Gastrocnemius medialis (tissue), 4 donors: ENCODE measurements at regions not wholly inside any gene's neighbourhood (a gene's known extent, or its start where the extent isn't known, plus 50 kb on each side); places are given as distances from the start of the nearest gene placed in this dataset.

Source experiments
- ATAC-seq, 2 donors: fragments of 150-250 bp; one replicate each; pipeline ENCODE4 v1.9.1; 2016
- DNase-seq, 2 donors: peaks; one replicate each; pipeline ENCODE4 v3.0.0-alpha.2; 2019
- H3K27ac ChIP-seq, 4 donors: fragments of 200-600 bp; sonication (generic); 1 replicate in 1 of 4; 2 replicates in 3 of 4; pipeline ENCODE4 v1.5.1; 2016 to 2018; ENCODE audit warnings: mild to moderate bottlenecking in 2 of 4, moderate library complexity in 1 of 4
- H3K27me3 ChIP-seq, 3 donors: fragments of 200-600 bp; sonication (generic) in 2 of 3; 1 replicate in 1 of 3; 2 replicates in 2 of 3; pipeline versions ENCODE4 v1.5.1 to v1.6.0; 2016 to 2019; ENCODE audit warnings: mild to moderate bottlenecking in 1 of 3, moderate library complexity in 1 of 3
- H3K36me3 ChIP-seq, 2 donors: fragments of 200-600 bp; sonication (generic) in 1 of 2; one replicate each; pipeline ENCODE4 v1.5.1; 2017 to 2018
- H3K4me1 ChIP-seq, 2 donors: fragments of 200-600 bp; sonication (generic) in 1 of 2; one replicate each; pipeline ENCODE4 v1.5.1; 2016 to 2017; ENCODE audit warnings: mild to moderate bottlenecking in 2 of 2
- H3K4me3 ChIP-seq, 4 donors: fragments of 200-600 bp; sonication (generic) in 3 of 4; 1 replicate in 1 of 4; 2 replicates in 3 of 4; pipeline ENCODE4 v1.5.1; 2016 to 2019; ENCODE audit warnings: mild to moderate bottlenecking in 2 of 4
- H3K9me3 ChIP-seq, 3 donors: fragments of 200-600 bp; sonication (generic) in 2 of 3; 1 replicate in 1 of 3; 2 replicates in 2 of 3; pipeline ENCODE4 v1.5.1; 2016 to 2019
- POLR2A ChIP-seq, 2 donors: fragments of 450-650 bp; IDR thresholded peaks; one replicate each; pipeline ENCODE4 v1.6.1; 2017; ENCODE audit warnings: antibody characterized with exemption in 2 of 2, mild to moderate bottlenecking in 2 of 2, moderate library complexity in 2 of 2
- in situ Hi-C, 4 donors: fragments of 200-750 bp; cut with MboI; loops; one replicate each; pipeline versions ENCODE4 v1.15.0 to v1.8.0; 2017; ENCODE audit warnings: low sequenced_read_pairs in 4 of 4
- intact Hi-C: fragments of 100-400 bp; cut with DNase I; formaldehyde crosslinking; loops from one replicate; pipeline ENCODE4 v1.15.1; 2023; ENCODE audit warnings: low total_unique reads
- TF ChIP-seq, protein P1 (sequence below), 5 experiments: fragments of 450-650 bp in 3 of 5; fragments of 200-600 bp in 2 of 5; sonication (generic) in 2 of 5; IDR thresholded peaks in 4 of 5; conservative IDR thresholded peaks in 1 of 5; 1 replicate in 4 of 5; 2 replicates in 1 of 5; pipeline ENCODE4 v1.5.1; 2016 to 2019; ENCODE audit warnings: antibody characterized with exemption in 5 of 5, mild to moderate bottlenecking in 3 of 5, moderate library complexity in 3 of 5

DNA sequence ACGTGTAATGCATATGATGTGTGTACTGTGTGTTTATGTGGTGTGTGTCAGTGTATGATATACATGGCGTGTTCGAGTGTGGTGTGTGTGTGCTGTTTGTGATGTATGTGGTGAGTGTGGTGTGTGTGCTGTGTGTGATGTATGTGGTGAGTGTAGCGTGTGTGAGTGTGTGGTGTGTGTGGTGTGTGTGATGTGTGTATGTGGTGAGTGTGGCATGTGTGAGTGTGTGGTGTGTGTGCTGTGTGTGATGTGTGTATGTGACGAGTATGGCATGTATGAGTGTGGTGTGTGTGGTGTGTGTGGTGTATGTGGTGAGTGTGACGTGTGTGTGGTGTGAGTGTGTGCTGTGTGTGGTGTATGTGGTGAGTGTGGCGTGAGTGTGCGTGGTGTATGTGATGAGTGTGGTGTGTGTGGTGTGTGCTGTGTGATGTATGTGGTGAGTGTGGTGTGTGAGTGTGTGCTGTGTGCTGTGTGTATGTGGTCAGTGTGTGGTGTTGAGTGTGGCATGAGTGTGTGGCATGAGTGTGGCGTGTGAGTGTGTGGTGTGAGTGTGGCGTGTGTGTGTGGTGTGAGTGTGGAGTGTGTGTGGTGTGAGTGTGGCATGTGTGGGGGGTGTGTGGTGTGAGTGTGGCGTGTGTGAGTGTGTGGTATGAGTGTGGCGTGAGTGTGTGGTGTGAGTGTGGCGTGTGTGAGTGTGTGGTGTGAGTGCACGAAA is 56.8 kb upstream of the CKS2 start:
- Histone ChIP-seq H3K27me3 (no peaks in the 10 kb centered on the region), H3K4me3 (no peak overlapping the region), H3K36me3 (no peaks in the 10 kb centered on the region), H3K27ac (no peak overlapping the region), H3K4me1 (no peaks in the 10 kb centered on the region), H3K9me3 (no peaks in the 10 kb centered on the region)
- intact Hi-C loops (no loop called here), in situ Hi-C loops (no loop called here)
- DNase-seq (no peak), ATAC-seq (no peak)
- TF ChIP-seq, protein P1, sequence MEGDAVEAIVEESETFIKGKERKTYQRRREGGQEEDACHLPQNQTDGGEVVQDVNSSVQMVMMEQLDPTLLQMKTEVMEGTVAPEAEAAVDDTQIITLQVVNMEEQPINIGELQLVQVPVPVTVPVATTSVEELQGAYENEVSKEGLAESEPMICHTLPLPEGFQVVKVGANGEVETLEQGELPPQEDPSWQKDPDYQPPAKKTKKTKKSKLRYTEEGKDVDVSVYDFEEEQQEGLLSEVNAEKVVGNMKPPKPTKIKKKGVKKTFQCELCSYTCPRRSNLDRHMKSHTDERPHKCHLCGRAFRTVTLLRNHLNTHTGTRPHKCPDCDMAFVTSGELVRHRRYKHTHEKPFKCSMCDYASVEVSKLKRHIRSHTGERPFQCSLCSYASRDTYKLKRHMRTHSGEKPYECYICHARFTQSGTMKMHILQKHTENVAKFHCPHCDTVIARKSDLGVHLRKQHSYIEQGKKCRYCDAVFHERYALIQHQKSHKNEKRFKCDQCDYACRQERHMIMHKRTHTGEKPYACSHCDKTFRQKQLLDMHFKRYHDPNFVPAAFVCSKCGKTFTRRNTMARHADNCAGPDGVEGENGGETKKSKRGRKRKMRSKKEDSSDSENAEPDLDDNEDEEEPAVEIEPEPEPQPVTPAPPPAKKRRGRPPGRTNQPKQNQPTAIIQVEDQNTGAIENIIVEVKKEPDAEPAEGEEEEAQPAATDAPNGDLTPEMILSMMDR (IDR thresholded peaks at IDR 0.05 in 4 of 5, conservative IDR thresholded peaks at IDR 0.05 in 1 of 5), result no peak
- TF ChIP-seq POLR2A (IDR thresholded peaks at IDR 0.05), result no peak

GRCh38 chr9:89254773-89255125 is 56.2 kb upstream of the CKS2 start:
- in situ Hi-C loops, result no loop called here
- intact Hi-C loops, result no loop called here
- H3K4me3 ChIP-seq, result no peak overlapping the region
- H3K9me3 ChIP-seq, result no peaks in the 10 kb centered on the region
- no peaks in the 10 kb centered on the region for H3K36me3 ChIP-seq
- ATAC-seq (no peak), DNase-seq (no peak)
- no peak overlapping the region for H3K27ac ChIP-seq
- no peaks in the 10 kb centered on the region for H3K27me3 ChIP-seq
- TF ChIP-seq, protein P1 (IDR thresholded peaks at IDR 0.05 in 4 of 5, conservative IDR thresholded peaks at IDR 0.05 in 1 of 5), result no peak
- no peak for TF ChIP-seq POLR2A (IDR thresholded peaks at IDR 0.05)
- H3K4me1 ChIP-seq, result no peaks in the 10 kb centered on the region

GRCh38 chr9:89256225-89256624 is 54.8 kb upstream of the CKS2 start:
- Histone ChIP-seq H3K9me3 (no peaks in the 10 kb centered on the region), H3K27me3 (no peaks in the 10 kb centered on the region), H3K4me3 (no peak overlapping the region), H3K36me3 (no peaks in the 10 kb centered on the region), H3K4me1 (no peaks in the 10 kb centered on the region), H3K27ac (no peak overlapping the region)
- intact Hi-C loops (no loop called here), in situ Hi-C loops (no loop called here)
- ATAC-seq (no peak), DNase-seq (no peak)
- TF ChIP-seq, protein P1 (IDR thresholded peaks at IDR 0.05 in 4 of 5, conservative IDR thresholded peaks at IDR 0.05 in 1 of 5), result no peak
- no peak for TF ChIP-seq POLR2A (IDR thresholded peaks at IDR 0.05)

DNA sequence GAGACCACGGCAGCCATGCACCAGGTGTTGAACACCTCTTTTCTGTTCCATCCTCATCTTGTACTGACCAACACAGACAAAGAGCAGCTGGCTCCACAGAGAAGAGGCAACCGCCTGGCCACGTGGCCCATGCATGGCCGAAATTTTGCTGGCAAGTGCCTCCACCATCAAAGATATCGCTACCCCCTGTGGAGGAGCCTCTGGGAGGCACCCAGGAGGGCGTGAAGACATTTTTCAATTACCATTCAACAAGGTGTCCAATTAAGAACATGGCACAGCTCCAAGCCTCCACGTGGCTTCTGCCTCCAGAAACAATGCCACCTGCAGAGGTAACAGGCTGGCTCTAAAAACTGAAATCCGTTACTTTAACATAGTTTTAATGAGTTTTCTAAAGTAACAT is 54.4 kb upstream of the CKS2 start:
- no peaks in the 10 kb centered on the region for H3K27me3 ChIP-seq
- DNase-seq (no peak), ATAC-seq (no peak)
- in situ Hi-C loops (no loop called here), intact Hi-C loops (no loop called here)
- no peak overlapping the region for H3K27ac ChIP-seq
- H3K9me3 ChIP-seq, result no peaks in the 10 kb centered on the region
- H3K4me1 ChIP-seq, result no peaks in the 10 kb centered on the region
- no peaks in the 10 kb centered on the region for H3K36me3 ChIP-seq
- no peak overlapping the region for H3K4me3 ChIP-seq
- TF ChIP-seq POLR2A (IDR thresholded peaks at IDR 0.05), result no peak
- TF ChIP-seq, protein P1 (IDR thresholded peaks at IDR 0.05 in 4 of 5, conservative IDR thresholded peaks at IDR 0.05 in 1 of 5), result no peak

DNA sequence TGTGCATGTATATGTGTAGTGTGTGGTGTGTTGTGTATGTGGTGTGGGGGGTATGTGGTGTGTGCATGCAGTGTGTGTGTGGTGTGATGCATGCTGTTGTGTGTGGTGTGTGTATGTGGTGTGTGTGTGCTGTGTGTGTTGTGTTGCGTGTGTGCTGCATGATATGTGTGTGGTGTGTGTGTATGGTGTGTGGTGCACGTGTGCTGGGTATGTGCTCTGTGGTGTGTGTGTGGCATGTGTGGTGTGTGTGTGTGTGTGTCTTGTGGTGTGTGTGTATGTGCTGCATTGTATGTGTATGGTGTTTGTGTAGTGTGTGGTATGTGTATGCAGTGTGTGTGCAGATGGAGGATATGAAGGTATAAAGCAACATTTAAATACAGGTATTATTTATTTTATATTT is 50.5 kb upstream of the CKS2 start:
- ATAC-seq, result no peak
- in situ Hi-C loops, result no loop called here

More for the DNA sequence above, 50.5 kb upstream of the CKS2 start:
- Histone ChIP-seq H3K27ac (no peak overlapping the region), H3K27me3 (no peaks in the 10 kb centered on the region), H3K4me3 (no peak overlapping the region), H3K4me1 (no peaks in the 10 kb centered on the region), H3K36me3 (no peaks in the 10 kb centered on the region), H3K9me3 (no peaks in the 10 kb centered on the region)
- TF ChIP-seq, protein P1 (IDR thresholded peaks at IDR 0.05 in 4 of 5, conservative IDR thresholded peaks at IDR 0.05 in 1 of 5), result no peak
- no peak for TF ChIP-seq POLR2A (IDR thresholded peaks at IDR 0.05)
- intact Hi-C loops, result no loop called here
- DNase-seq, result no peak
